Activated T-cell treated with anti-CD3 and anti-CD28 coated beads, Interleukin-2, amount 50 U/mL, for 24 hours (primary cell): ENCODE measurements at regions not wholly inside any gene's neighbourhood (a gene's known extent, or its start where the extent isn't known, plus 50 kb on each side); places are given as distances from the start of the nearest gene placed in this dataset.

Source experiments
- DNase-seq: peaks from one replicate; pipeline ENCODE4 v3.0.0-alpha.2; 2020
- H3K27ac Mint-ChIP-seq: 2 replicates; pipeline ENCODE4 v1.8.0; 2020; ENCODE audit warnings: mild to moderate bottlenecking, mixed read lengths
- H3K27me3 Mint-ChIP-seq: 2 replicates; pipeline ENCODE4 v1.8.0; 2020; ENCODE audit warnings: mixed read lengths
- H3K36me3 Mint-ChIP-seq: 2 replicates; pipeline ENCODE4 v1.8.0; 2020; ENCODE audit warnings: low read depth, mixed read lengths
- H3K4me1 Mint-ChIP-seq: 2 replicates; pipeline ENCODE4 v1.8.0; 2020; ENCODE audit warnings: low read depth, mixed read lengths
- H3K4me3 Mint-ChIP-seq: 2 replicates; pipeline ENCODE4 v1.8.0; 2020; ENCODE audit warnings: mild to moderate bottlenecking, moderate library complexity, mixed read lengths
- H3K9me3 Mint-ChIP-seq: 2 replicates; pipeline ENCODE4 v1.8.0; 2020; ENCODE audit warnings: mixed read lengths

GRCh38 chr20:24048024-24048611 lies 59.5 kb upstream of the GGTLC1 start:
- Mint-ChIP-seq H3K4me3 (no peak overlapping the region), H3K27ac (no peak overlapping the region), H3K4me1 (peaks cover 64% of the 10 kb centered on the region), H3K27me3 (no peaks in the 10 kb centered on the region), H3K36me3 (no peaks in the 10 kb centered on the region), H3K9me3 (no peaks in the 10 kb centered on the region)
- no peak for DNase-seq

GRCh38 chr20:24046888-24047287 lies 58.3 kb upstream of the GGTLC1 start:
- DNase-seq, result no peak
- Mint-ChIP-seq H3K27me3 (no peaks in the 10 kb centered on the region), H3K36me3 (no peaks in the 10 kb centered on the region), H3K27ac (peak overlapping the region; percentile 13), H3K4me3 (no peak overlapping the region), H3K9me3 (no peaks in the 10 kb centered on the region), H3K4me1 (peaks cover 62% of the 10 kb centered on the region)

GRCh38 chr20:24045621-24046318 lies 57.2 kb upstream of the GGTLC1 start:
- Mint-ChIP-seq H3K27ac (peak overlapping the region; percentile 64), H3K9me3 (no peaks in the 10 kb centered on the region)

GRCh38 chr20:24043294-24043693 lies 54.7 kb upstream of the GGTLC1 start:
- Mint-ChIP-seq H3K9me3 (no peaks in the 10 kb centered on the region), H3K27ac (no peak overlapping the region), H3K27me3 (no peaks in the 10 kb centered on the region), H3K4me3 (no peak overlapping the region), H3K36me3 (no peaks in the 10 kb centered on the region), H3K4me1 (peaks cover 28% of the 10 kb centered on the region)
- no peak for DNase-seq

More at GRCh38 chr20:24045621-24046318, 57.2 kb upstream of the GGTLC1 start:
- no peaks in the 10 kb centered on the region for H3K36me3 Mint-ChIP-seq
- peak; percentile 46 for DNase-seq
- no peak overlapping the region for H3K4me3 Mint-ChIP-seq
- peaks cover 52% of the 10 kb centered on the region for H3K4me1 Mint-ChIP-seq
- H3K27me3 Mint-ChIP-seq, result no peaks in the 10 kb centered on the region

GRCh38 chr20:24042646-24043045 lies 54.1 kb upstream of the GGTLC1 start:
- no peaks in the 10 kb centered on the region for H3K36me3 Mint-ChIP-seq
- H3K27me3 Mint-ChIP-seq, result no peaks in the 10 kb centered on the region
- no peak for DNase-seq
- H3K27ac Mint-ChIP-seq, result no peak overlapping the region
- H3K4me3 Mint-ChIP-seq, result no peak overlapping the region
- H3K9me3 Mint-ChIP-seq, result no peaks in the 10 kb centered on the region
- peaks cover 27% of the 10 kb centered on the region for H3K4me1 Mint-ChIP-seq

GRCh38 chr20:24040896-24041459 lies 52.4 kb upstream of the GGTLC1 start:
- DNase-seq, result no peak
- H3K9me3 Mint-ChIP-seq, result no peaks in the 10 kb centered on the region
- H3K36me3 Mint-ChIP-seq, result no peaks in the 10 kb centered on the region
- H3K27ac Mint-ChIP-seq, result no peak overlapping the region
- no peak overlapping the region for H3K4me3 Mint-ChIP-seq
- peaks cover 14% of the 10 kb centered on the region for H3K4me1 Mint-ChIP-seq
- H3K27me3 Mint-ChIP-seq, result no peaks in the 10 kb centered on the region

GRCh38 chr20:24039196-24039595 lies 50.6 kb upstream of the GGTLC1 start:
- Mint-ChIP-seq H3K4me3 (no peak overlapping the region), H3K4me1 (peaks cover 2% of the 10 kb centered on the region), H3K27me3 (no peaks in the 10 kb centered on the region), H3K36me3 (no peaks in the 10 kb centered on the region), H3K9me3 (no peaks in the 10 kb centered on the region), H3K27ac (no peak overlapping the region)
- no peak for DNase-seq
